SU-DHL-6 (cell line): ENCODE measurements at regions not wholly inside any gene's neighbourhood (a gene's known extent, or its start where the extent isn't known, plus 50 kb on each side); places are given as distances from the start of the nearest gene placed in this dataset.

Source experiments
- H2AFZ ChIP-seq: fragments of 200-600 bp; sonication (generic); 2 replicates; pipeline ENCODE4 v1.6.1; 2014; ENCODE audit warnings: low read depth, mild to moderate bottlenecking, moderate library complexity, mixed read lengths, antibody characterized with exemption, low read length; ENCODE audit not compliant: severe bottlenecking
- H3F3A ChIP-seq: fragments of 200-600 bp; shearing (Covaris generic); 2 replicates; pipeline ENCODE4 v1.6.0; 2016; ENCODE audit warnings: antibody characterized with exemption, mild to moderate bottlenecking; ENCODE audit not compliant: insufficient read depth
- H3K27ac ChIP-seq: fragments of 200-600 bp; sonication (generic); 2 replicates; pipeline ENCODE4 v1.5.1; 2016; ENCODE audit warnings: low read depth, mild to moderate bottlenecking, low read length, moderate library complexity, mixed read lengths
- H3K27me3 ChIP-seq: fragments of 200-600 bp; sonication (generic), shearing (Covaris generic); 2 replicates; pipeline ENCODE4 v1.6.0; 2014; ENCODE audit warnings: mild to moderate bottlenecking, low read length
- H3K36me3 ChIP-seq: fragments of 200-600 bp; sonication (generic); 2 replicates; pipeline ENCODE4 v1.6.1; 2014; ENCODE audit warnings: mild to moderate bottlenecking, low read length, mixed read lengths
- H3K4me2 ChIP-seq: fragments of 300-600, 200-600 bp; shearing (Covaris generic), sonication (generic); 2 replicates; pipeline ENCODE4 v1.6.0; 2014; ENCODE audit warnings: low read length, low read depth, mild to moderate bottlenecking; ENCODE audit not compliant: poor library complexity, severe bottlenecking
- H3K4me3 ChIP-seq: fragments of 200-600 bp; sonication (generic); 2 replicates; pipeline ENCODE4 v1.5.1; 2014; ENCODE audit warnings: antibody characterized with exemption, low read length, mild to moderate bottlenecking, mixed read lengths; ENCODE audit not compliant: insufficient read depth, poor library complexity, severe bottlenecking
- H3K79me2 ChIP-seq: fragments of 200-600 bp; sonication (generic); 2 replicates; pipeline ENCODE4 v1.6.1; 2014; ENCODE audit warnings: mild to moderate bottlenecking, low read length, moderate library complexity; ENCODE audit not compliant: insufficient read depth
- H3K9ac ChIP-seq: fragments of 200-600 bp; sonication (generic); 2 replicates; pipeline ENCODE4 v1.7.0; 2014; ENCODE audit warnings: mild to moderate bottlenecking, low read length
- H3K9me2 ChIP-seq: fragments of 200-600 bp; sonication (generic); replicated peaks from 2 replicates; pipeline ENCODE4 v1.6.1; 2014; ENCODE audit warnings: low read length; ENCODE audit not compliant: insufficient read depth
- H3K9me3 ChIP-seq: fragments of 200-600 bp; sonication (generic); 2 replicates; pipeline ENCODE4 v1.6.1; 2014; ENCODE audit warnings: low read length, mixed read lengths; ENCODE audit not compliant: insufficient read depth
- H4K20me1 ChIP-seq: fragments of 200-600 bp; sonication (generic); 2 replicates; pipeline ENCODE4 v1.6.1; 2014; ENCODE audit warnings: low read depth, mild to moderate bottlenecking, antibody characterized with exemption, low read length, moderate library complexity, mixed read lengths
- CTCF ChIP-seq: fragments of 200-600 bp; sonication (generic); IDR thresholded peaks from one replicate; pipeline ENCODE4 v1.5.1; 2017; ENCODE audit warnings: antibody characterized with exemption, mild to moderate bottlenecking, low read length, moderate library complexity; ENCODE audit not compliant: insufficient read depth, poor library complexity, severe bottlenecking
- EZH2phosphoT487 ChIP-seq: fragments of 200-600 bp; sonication (generic), shearing (Covaris generic); conservative IDR thresholded peaks from 2 replicates; pipeline ENCODE4 v1.6.1; 2018; ENCODE audit warnings: mild to moderate bottlenecking, antibody characterized with exemption, low read length, moderate library complexity, mixed read lengths

DNA sequence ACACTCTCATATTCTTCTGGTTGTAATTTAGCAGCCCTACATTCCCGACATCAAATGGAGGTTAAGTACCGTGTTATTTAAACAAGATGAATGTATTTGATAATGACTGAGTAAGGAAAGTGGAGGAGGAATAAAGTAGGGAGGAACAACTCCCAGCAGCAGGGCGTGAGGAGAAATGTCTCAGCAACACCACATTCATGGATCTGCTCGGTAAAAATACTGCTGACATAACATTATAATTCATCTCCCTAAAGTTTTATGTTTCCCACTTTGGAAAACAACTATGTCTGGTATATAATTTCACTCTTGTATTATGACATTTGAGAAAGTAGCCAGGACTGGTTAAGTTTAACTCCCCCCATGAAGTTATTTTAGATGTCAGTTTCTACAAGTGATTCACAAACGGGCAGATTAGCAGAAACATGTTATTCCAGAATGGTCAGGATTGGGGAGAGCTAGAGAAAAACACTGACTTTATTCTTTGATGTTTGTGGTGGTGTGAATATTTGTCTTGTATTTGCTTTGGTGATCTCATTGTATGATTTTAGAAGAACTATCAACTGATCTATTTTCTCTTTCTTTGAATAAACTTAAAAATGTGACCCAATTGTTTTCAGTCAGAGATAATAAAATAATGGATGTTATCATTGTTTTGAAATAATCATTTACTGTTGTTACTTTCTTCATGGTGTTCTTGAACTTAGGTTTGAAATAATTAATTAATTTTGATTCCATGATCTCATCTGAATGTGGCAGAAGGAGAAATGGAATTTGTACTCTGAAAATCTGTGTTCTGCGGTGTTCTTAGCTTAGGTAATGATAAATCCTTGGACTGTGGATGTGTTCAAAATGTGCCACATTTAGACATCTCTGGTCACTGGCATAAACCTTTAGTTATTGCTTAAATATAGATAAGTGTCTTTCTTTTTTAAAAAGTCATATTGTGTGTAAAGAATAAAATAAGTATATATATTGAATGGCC, 303.6 kb upstream of the ZNF608 start:
- TF ChIP-seq EZH2phosphoT487 (no peak), CTCF (no peak)
- no peaks in the 10 kb centered on the region for H3K79me2 ChIP-seq
- no peaks in the 10 kb centered on the region for H3K36me3 ChIP-seq
- no peaks in the 10 kb centered on the region for H3F3A ChIP-seq
- H2AFZ ChIP-seq: no peak overlapping the region
- no peaks in the 10 kb centered on the region for H3K9me3 ChIP-seq
- no peak overlapping the region for H3K4me2 ChIP-seq
- no peak overlapping the region for H3K4me3 ChIP-seq
- no peaks in the 10 kb centered on the region for H3K27me3 ChIP-seq
- H3K27ac ChIP-seq: no peak overlapping the region
- H4K20me1 ChIP-seq: no peaks in the 10 kb centered on the region
- no peaks in the 10 kb centered on the region for H3K9me2 ChIP-seq
- H3K9ac ChIP-seq: no peak overlapping the region

DNA sequence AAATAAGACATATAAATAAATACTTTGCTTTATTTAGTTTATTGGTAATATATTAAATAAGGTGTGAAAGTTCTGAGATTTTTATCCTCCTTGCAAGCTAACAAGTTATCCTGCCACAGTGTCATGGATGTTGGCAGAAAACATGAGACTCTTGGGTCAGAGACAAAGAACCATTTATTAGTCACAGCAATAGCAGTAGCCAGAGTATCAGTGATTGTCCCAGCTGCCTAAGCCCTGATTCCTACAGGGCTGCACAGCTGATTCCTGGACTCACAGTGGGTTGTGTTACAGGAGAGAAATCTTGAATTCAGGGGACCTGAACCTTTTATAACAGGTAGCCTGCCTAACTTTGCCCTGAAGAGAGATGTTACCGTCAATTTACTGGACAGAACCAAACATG, 304.5 kb upstream of the ZNF608 start:
- no peak for TF ChIP-seq CTCF
- no peak for TF ChIP-seq EZH2phosphoT487
- H3K4me2 ChIP-seq: no peak overlapping the region
- H3K79me2 ChIP-seq: no peaks in the 10 kb centered on the region
- H3K36me3 ChIP-seq: no peaks in the 10 kb centered on the region
- H3K4me3 ChIP-seq: no peak overlapping the region
- H3K9me3 ChIP-seq: no peaks in the 10 kb centered on the region
- no peak overlapping the region for H2AFZ ChIP-seq
- H3K27me3 ChIP-seq: no peaks in the 10 kb centered on the region
- no peaks in the 10 kb centered on the region for H3F3A ChIP-seq
- H3K27ac ChIP-seq: no peak overlapping the region
- no peaks in the 10 kb centered on the region for H4K20me1 ChIP-seq
- no peaks in the 10 kb centered on the region for H3K9me2 ChIP-seq
- H3K9ac ChIP-seq: no peak overlapping the region

DNA sequence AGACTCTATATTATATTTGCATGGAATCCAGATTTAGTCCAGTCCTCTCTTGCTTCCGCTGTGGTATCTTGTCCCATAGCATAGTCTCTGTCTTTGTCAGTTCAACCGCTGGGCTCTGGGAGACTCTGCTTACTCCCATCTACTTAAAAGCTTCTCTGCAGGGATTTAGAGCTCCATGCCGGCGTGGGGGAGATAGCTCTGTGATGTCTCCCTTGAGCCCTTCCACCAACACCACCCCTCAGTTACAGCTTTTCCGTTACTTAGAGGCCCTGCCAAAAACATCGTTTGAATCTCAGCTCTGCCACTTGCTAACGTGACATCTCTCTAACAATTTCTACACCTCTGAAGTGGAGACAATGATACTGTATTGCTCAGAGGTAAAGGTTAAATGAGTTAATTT, 306.1 kb upstream of the ZNF608 start:
- Histone ChIP-seq H2AFZ (no peak overlapping the region), H3K9ac (no peak overlapping the region), H3K4me2 (no peak overlapping the region), H3K27me3 (no peaks in the 10 kb centered on the region), H4K20me1 (no peaks in the 10 kb centered on the region), H3K4me3 (no peak overlapping the region), H3K9me3 (no peaks in the 10 kb centered on the region), H3K36me3 (no peaks in the 10 kb centered on the region), H3K9me2 (no peaks in the 10 kb centered on the region), H3K79me2 (no peaks in the 10 kb centered on the region), H3K27ac (no peak overlapping the region), H3F3A (no peaks in the 10 kb centered on the region)
- no peak for TF ChIP-seq CTCF
